NCI-H226 (cell line): ENCODE measurements at regions not wholly inside any gene's neighbourhood (a gene's known extent, or its start where the extent isn't known, plus 50 kb on each side); places are given as distances from the start of the nearest gene placed in this dataset.

Source experiments
- DNase-seq: peaks from one replicate; pipeline ENCODE4 v3.0.0-alpha.2; 2015

- no peak for DNase-seq
Observed at GRCh38 chr3:72060447-72061034, 275.6 kb upstream of the PROK2 start.

- no peak for DNase-seq
Observed at GRCh38 chr3:72058493-72059081, 273.6 kb upstream of the PROK2 start.

GRCh38 chr3:72055436-72055835 is 270.5 kb upstream of the PROK2 start:
- no peak for DNase-seq

- no peak for DNase-seq
Observed at GRCh38 chr3:72054976-72055375, 270.0 kb upstream of the PROK2 start.

- DNase-seq, result peak; percentile 16
Observed at GRCh38 chr3:72052841-72053409, 268.0 kb upstream of the PROK2 start.

- no peak for DNase-seq
Observed at GRCh38 chr3:72050771-72051170, 265.8 kb upstream of the PROK2 start.

GRCh38 chr3:72050048-72050632 is 265.2 kb upstream of the PROK2 start:
- DNase-seq, result no peak

GRCh38 chr3:72049300-72049699 is 264.4 kb upstream of the PROK2 start:
- DNase-seq, result no peak

- DNase-seq, result no peak
Observed at GRCh38 chr3:72048873-72049272, 263.9 kb upstream of the PROK2 start.

GRCh38 chr3:72047221-72047871 is 262.4 kb upstream of the PROK2 start:
- no peak for DNase-seq

GRCh38 chr3:72044231-72044855 is 259.4 kb upstream of the PROK2 start:
- no peak for DNase-seq

GRCh38 chr3:72043204-72044133 is 258.5 kb upstream of the PROK2 start:
- no peak for DNase-seq

- peak; percentile 45 for DNase-seq
Observed at GRCh38 chr3:72042397-72043203, 257.7 kb upstream of the PROK2 start.

GRCh38 chr3:72041511-72041910 is 256.6 kb upstream of the PROK2 start:
- DNase-seq, result no peak

GRCh38 chr3:72041076-72041475 is 256.1 kb upstream of the PROK2 start:
- DNase-seq, result no peak

- no peak for DNase-seq
Observed at GRCh38 chr3:72039677-72040076, 254.7 kb upstream of the PROK2 start.

- no peak for DNase-seq
Observed at GRCh38 chr3:72036899-72037298, 252.0 kb upstream of the PROK2 start.

- DNase-seq, result no peak
Observed at GRCh38 chr3:72035606-72036005, 250.7 kb upstream of the PROK2 start.

GRCh38 chr3:72034986-72035385 is 250.0 kb upstream of the PROK2 start:
- DNase-seq, result no peak

GRCh38 chr3:72033666-72034428 is 248.9 kb upstream of the PROK2 start:
- DNase-seq, result no peak
